ENCODE measurements at regions not wholly inside any gene's neighbourhood (a gene's known extent, or its start where the extent isn't known, plus 50 kb on each side); places are given as distances from the start of the nearest gene placed in this dataset.
A peak's percentile ranks its signal among the peaks of the same experiment; 100 is the strongest.
"Not testable (repeated sequence)": the region's sequence is repeated elsewhere in the genome, so short reads cannot be mapped to it uniquely, and the experiment has no call there.

DNA sequence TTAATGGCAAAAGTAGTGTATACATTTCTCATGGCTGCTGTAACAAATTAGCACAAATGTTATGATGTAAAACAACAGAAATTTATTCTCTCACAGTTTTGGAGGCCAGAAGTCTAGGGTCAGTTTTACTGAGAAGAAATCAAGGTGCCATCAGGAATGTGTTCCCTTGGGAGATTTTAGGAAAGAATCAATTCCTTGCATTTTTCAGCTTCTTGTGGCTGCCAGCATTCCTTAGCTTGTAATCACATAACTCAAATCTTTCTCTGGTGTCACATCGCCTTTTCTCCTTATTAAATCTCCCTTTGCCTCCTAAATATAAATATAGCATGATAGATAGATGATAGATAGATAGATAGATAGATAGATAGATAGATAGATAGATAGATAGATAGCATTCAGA lies 307.0 kb upstream of the REG3G start:
- Histone ChIP-seq H3K9me3 (ENCODE audit: insufficient read depth, low read depth, low read length) (no peaks in the 10 kb centered on the region), H3K27ac (ENCODE audit: low read depth, low read length) (no peak overlapping the region), H3K9ac (ENCODE audit: low read depth, low read length) (no peak overlapping the region), H3K4me3 (ENCODE audit: low read length) (no peak overlapping the region), H3K27me3 (ENCODE audit: insufficient read depth, low read length) (no peaks in the 10 kb centered on the region), H3K36me3 (ENCODE audit: insufficient read depth, low read length) (no peaks in the 10 kb centered on the region), H3K4me1 (ENCODE audit: insufficient read depth, low read length) (no peaks in the 10 kb centered on the region)
- WGBS = 70% methylated on average over 1 of the region's 1 CpG

DNA sequence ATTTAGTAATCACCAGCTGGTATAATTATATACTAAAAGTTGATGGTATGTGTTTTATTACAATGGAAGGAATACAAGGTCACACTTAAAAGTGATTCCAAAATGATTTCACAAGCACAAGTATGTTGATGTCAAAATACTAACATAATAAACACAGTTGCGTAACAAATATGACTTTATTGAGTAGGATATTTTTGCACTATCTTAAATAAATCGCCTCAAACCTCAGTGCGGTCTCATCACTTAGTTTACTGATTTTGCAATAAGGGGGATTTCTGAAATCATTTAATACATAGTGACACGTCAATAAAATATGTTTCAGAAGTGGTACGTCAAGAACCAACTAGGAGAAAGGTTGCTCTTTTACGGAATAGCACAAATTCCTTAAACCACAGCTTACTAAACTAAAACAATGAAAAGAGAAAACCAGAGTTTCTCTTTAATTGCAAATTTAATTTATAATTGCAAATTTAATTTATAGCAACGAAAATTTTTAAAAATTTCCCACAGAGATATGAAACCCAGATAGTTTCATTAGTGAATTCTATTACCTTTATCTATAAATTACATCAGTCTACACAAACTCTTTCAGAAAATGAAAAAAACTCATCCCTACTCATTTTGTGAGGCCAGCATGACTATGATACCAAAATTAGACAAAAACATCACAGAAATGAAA lies 304.0 kb upstream of the REG3G start:
- Histone ChIP-seq H3K4me3 (ENCODE audit: low read length) (no peak overlapping the region), H3K4me1 (ENCODE audit: insufficient read depth, low read length) (no peaks in the 10 kb centered on the region), H3K27ac (ENCODE audit: low read depth, low read length) (no peak overlapping the region), H3K9me3 (ENCODE audit: insufficient read depth, low read depth, low read length) (no peaks in the 10 kb centered on the region), H3K36me3 (ENCODE audit: insufficient read depth, low read length) (no peaks in the 10 kb centered on the region), H3K9ac (ENCODE audit: low read depth, low read length) (no peak overlapping the region), H3K27me3 (ENCODE audit: insufficient read depth, low read length) (no peaks in the 10 kb centered on the region)
- WGBS = 90% methylated on average over 4 of the region's 7 CpGs

DNA sequence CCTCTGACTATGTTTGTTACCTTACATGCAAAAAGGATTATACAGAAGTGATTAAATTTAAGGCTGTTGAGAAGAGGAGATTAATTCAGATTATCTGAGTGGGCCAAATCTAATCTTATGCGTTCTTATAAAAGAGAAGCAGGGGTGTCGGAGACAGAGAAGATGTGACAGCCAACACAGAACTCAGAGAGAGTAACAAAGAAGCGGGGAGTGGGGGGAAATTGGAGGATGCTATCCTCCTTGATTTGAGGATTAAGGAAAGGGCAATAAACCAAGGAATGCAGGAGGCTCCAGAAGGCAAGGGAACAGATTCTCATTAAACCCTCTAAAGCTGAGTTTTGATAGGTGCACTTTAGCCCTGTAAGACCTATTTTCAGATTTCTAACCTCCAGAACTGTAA lies 291.3 kb upstream of the REG3G start:
- Histone ChIP-seq H3K4me1 (ENCODE audit: insufficient read depth, low read length) (no peaks in the 10 kb centered on the region), H3K27ac (ENCODE audit: low read depth, low read length) (no peak overlapping the region), H3K9me3 (ENCODE audit: insufficient read depth, low read depth, low read length) (no peaks in the 10 kb centered on the region), H3K27me3 (ENCODE audit: insufficient read depth, low read length) (no peaks in the 10 kb centered on the region), H3K4me3 (ENCODE audit: low read length) (no peak overlapping the region), H3K36me3 (ENCODE audit: insufficient read depth, low read length) (no peaks in the 10 kb centered on the region), H3K9ac (ENCODE audit: low read depth, low read length) (no peak overlapping the region)
- WGBS = 91% methylated on average over 3 of the region's 3 CpGs

DNA sequence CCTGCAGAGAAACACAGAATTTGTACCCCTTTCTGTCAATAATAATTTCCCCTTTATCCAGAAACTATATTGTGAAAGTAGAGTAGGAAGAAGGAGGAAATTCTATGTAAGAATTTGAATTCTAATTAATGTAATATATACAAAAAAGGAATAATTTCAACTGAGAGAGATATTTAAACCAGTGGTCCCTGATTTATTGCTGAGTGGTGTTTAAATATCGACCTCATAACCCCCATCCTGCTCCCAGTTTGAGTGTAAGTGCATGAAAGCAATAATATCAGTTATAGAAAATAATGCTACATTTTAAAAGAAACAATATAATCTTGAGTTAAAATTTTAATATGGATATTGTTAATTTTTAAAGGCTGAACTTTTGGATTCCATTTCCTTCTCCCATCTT lies 286.2 kb upstream of the REG3G start:
- no CpG with 5 or more reads among the region's 1 CpG for WGBS
- H3K4me1 ChIP-seq (ENCODE audit: insufficient read depth, low read length) = no peaks in the 10 kb centered on the region

DNA sequence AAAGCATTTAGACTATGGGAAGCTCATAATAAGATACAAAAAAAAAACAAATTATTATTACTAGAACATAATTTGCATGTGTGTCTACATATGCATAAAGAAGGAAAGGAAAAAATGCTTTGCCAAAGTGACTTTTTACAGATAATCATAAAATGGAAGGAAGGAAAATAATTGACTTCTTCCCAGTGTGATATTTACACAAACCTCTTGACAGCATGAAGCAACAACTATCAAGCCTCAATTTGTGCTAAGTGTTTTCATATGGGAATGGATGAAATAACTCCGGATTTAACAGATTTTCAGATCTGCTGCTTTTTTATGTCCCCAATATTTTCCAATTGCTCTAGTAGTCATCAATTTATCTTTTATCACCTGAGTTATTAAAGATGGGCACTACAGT lies 275.9 kb upstream of the REG3G start:
- Histone ChIP-seq H3K4me1 (ENCODE audit: insufficient read depth, low read length) (no peaks in the 10 kb centered on the region), H3K9me3 (ENCODE audit: insufficient read depth, low read depth, low read length) (no peaks in the 10 kb centered on the region), H3K27me3 (ENCODE audit: insufficient read depth, low read length) (no peaks in the 10 kb centered on the region), H3K36me3 (ENCODE audit: insufficient read depth, low read length) (no peaks in the 10 kb centered on the region), H3K9ac (ENCODE audit: low read depth, low read length) (no peak overlapping the region), H3K27ac (ENCODE audit: low read depth, low read length) (no peak overlapping the region), H3K4me3 (ENCODE audit: low read length) (no peak overlapping the region)
- WGBS = no CpG with 5 or more reads among the region's 1 CpG

More for the DNA sequence above, 286.2 kb upstream of the REG3G start:
- Histone ChIP-seq H3K4me3 (ENCODE audit: low read length) (no peak overlapping the region), H3K27ac (ENCODE audit: low read depth, low read length) (no peak overlapping the region), H3K9ac (ENCODE audit: low read depth, low read length) (no peak overlapping the region), H3K9me3 (ENCODE audit: insufficient read depth, low read depth, low read length) (no peaks in the 10 kb centered on the region), H3K27me3 (ENCODE audit: insufficient read depth, low read length) (no peaks in the 10 kb centered on the region), H3K36me3 (ENCODE audit: insufficient read depth, low read length) (no peaks in the 10 kb centered on the region)

DNA sequence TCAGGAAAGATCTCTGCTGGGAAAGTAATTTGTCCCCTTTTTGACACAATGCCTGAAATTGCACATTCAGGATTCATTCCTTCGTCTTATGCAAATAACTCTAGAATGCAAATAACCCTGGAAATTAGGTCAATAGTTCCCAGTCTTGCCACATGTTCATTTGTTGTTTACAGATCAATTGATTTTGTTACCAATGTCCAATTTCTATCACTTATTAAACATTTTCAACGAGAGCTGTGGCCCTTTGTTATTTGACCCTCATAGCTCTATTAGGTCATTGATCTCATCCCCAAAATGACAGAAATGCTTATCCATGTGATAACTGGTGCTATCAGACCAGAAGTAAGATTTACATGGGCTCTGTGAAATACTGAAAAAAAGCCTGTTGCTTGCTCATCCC lies 275.3 kb upstream of the REG3G start:
- H3K4me1 ChIP-seq (ENCODE audit: insufficient read depth, low read length) = no peaks in the 10 kb centered on the region
- no peak overlapping the region for H3K27ac ChIP-seq (ENCODE audit: low read depth, low read length)
- no peak overlapping the region for H3K4me3 ChIP-seq (ENCODE audit: low read length)
- H3K9ac ChIP-seq (ENCODE audit: low read depth, low read length) = no peak overlapping the region
- H3K36me3 ChIP-seq (ENCODE audit: insufficient read depth, low read length) = no peaks in the 10 kb centered on the region
- WGBS = 98% methylated on average over 2 of the region's 2 CpGs
- no peaks in the 10 kb centered on the region for H3K9me3 ChIP-seq (ENCODE audit: insufficient read depth, low read depth, low read length)
- no peaks in the 10 kb centered on the region for H3K27me3 ChIP-seq (ENCODE audit: insufficient read depth, low read length)

DNA sequence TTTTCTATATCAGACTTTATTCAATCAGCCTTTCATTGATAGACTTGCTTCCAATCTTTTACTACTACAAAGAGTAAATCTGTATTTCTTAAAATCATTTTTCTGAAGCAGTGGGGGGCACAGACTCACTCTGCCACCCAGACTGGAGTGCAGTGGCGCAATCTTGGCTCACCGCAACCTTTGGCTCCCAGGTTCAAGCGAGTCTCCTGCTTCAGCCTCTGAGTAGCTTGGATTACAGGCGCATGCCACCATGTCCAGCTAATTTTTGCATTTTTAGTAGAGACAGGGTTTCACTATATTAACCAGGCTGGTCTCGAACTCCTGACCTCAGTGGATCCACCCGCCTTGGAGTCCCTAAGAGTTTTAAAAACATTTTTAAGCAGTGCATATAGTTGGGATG lies 270.6 kb upstream of the REG3G start:
- peaks cover 15% of the 10 kb centered on the region for H3K4me1 ChIP-seq (ENCODE audit: insufficient read depth, low read length)
- H3K36me3 ChIP-seq (ENCODE audit: insufficient read depth, low read length) = no peaks in the 10 kb centered on the region
- no peaks in the 10 kb centered on the region for H3K27me3 ChIP-seq (ENCODE audit: insufficient read depth, low read length)
- 95% methylated on average over 6 of the region's 6 CpGs for WGBS
- H3K4me3 ChIP-seq (ENCODE audit: low read length) = no peak overlapping the region
- H3K9me3 ChIP-seq (ENCODE audit: insufficient read depth, low read depth, low read length) = no peaks in the 10 kb centered on the region
- no peak overlapping the region for H3K9ac ChIP-seq (ENCODE audit: low read depth, low read length)
- H3K27ac ChIP-seq (ENCODE audit: low read depth, low read length) = no peak overlapping the region

DNA sequence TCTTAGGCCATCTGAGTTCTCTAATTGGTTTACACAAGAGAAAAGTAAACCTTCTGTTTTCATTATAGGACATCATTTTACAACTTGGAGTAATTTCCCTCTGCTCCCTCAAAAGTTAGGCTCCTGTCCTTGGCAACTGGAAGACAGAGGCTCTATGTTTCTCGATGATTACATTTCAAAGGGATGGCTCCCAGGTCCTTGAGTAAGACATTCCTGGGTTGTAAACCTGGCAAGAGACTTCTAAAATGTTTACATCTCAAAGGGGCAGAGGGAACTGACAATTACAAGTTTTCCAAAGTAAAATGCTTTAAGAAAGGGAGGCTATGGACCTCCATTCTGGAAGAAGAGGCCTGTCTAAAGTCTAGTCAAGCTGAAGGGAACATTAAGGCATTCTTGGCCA lies 268.3 kb upstream of the REG3G start:
- H3K27me3 ChIP-seq (ENCODE audit: insufficient read depth, low read length) = no peaks in the 10 kb centered on the region
- peaks cover 5% of the 10 kb centered on the region; the same call in 1 of the 2 replicates for H3K9me3 ChIP-seq (ENCODE audit: insufficient read depth, low read depth, low read length)
- peaks cover 15% of the 10 kb centered on the region for H3K4me1 ChIP-seq (ENCODE audit: insufficient read depth, low read length)
- no peaks in the 10 kb centered on the region for H3K36me3 ChIP-seq (ENCODE audit: insufficient read depth, low read length)
- WGBS = 62% methylated on average over 1 of the region's 1 CpG
- no peak overlapping the region for H3K27ac ChIP-seq (ENCODE audit: low read depth, low read length)
- H3K9ac ChIP-seq (ENCODE audit: low read depth, low read length) = no peak overlapping the region
- no peak overlapping the region for H3K4me3 ChIP-seq (ENCODE audit: low read length)

DNA sequence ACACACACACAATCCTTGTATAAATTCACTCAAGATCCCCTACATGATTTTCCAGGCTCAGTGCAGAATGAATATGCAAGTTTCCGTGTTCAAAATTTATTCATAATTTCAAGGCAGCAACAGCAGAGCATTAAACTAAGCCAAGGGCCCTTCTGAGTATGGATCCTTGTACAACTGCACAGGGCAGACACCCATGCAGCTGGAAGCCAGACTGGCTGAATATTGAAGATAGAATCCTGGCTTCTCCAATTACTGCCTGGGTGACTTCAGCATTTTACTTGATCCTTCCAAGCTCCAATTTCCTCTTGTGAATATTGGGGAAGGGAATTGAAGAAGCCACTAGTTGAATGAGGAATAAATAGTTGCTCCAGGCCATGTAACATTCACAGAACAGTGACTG lies 267.9 kb upstream of the REG3G start:
- 87% methylated on average over 1 of the region's 1 CpG for WGBS
- H3K36me3 ChIP-seq (ENCODE audit: insufficient read depth, low read length) = no peaks in the 10 kb centered on the region
- H3K27me3 ChIP-seq (ENCODE audit: insufficient read depth, low read length) = no peaks in the 10 kb centered on the region
- no peak overlapping the region for H3K27ac ChIP-seq (ENCODE audit: low read depth, low read length)
- H3K4me1 ChIP-seq (ENCODE audit: insufficient read depth, low read length) = peaks cover 15% of the 10 kb centered on the region
- peaks cover 5% of the 10 kb centered on the region; the same call in 1 of the 2 replicates for H3K9me3 ChIP-seq (ENCODE audit: insufficient read depth, low read depth, low read length)
- H3K4me3 ChIP-seq (ENCODE audit: low read length) = no peak overlapping the region
- no peak overlapping the region for H3K9ac ChIP-seq (ENCODE audit: low read depth, low read length)

DNA sequence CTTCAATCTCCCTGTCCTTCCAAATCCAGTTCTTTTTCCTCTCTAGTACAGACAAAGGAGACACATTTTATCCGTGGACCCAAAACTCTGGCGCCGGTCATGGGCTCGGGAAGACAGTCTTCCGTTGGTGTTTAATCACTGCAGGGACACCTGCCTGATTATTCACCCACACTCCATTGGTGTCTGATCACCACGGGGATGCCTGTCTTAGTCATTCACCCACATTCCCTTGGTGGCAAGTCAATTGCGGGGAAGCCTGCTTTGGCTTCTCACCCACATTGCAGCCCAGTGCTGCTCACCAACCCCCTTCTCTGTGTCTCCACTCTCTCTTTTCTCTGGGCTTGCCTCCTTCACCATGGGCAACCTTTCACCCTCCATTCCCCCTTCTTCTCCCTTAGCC lies 266.7 kb upstream of the REG3G start:
- 93% methylated on average over 7 of the region's 7 CpGs for WGBS
- not testable (repeated sequence) for H3K27ac ChIP-seq (ENCODE audit: low read depth, low read length); H3K27me3 ChIP-seq (ENCODE audit: insufficient read depth, low read length); H3K36me3 ChIP-seq (ENCODE audit: insufficient read depth, low read length); H3K9ac ChIP-seq (ENCODE audit: low read depth, low read length); H3K4me3 ChIP-seq (ENCODE audit: low read length); H3K9me3 ChIP-seq (ENCODE audit: insufficient read depth, low read depth, low read length)
- peaks cover 15% of the 10 kb centered on the region for H3K4me1 ChIP-seq (ENCODE audit: insufficient read depth, low read length)

DNA sequence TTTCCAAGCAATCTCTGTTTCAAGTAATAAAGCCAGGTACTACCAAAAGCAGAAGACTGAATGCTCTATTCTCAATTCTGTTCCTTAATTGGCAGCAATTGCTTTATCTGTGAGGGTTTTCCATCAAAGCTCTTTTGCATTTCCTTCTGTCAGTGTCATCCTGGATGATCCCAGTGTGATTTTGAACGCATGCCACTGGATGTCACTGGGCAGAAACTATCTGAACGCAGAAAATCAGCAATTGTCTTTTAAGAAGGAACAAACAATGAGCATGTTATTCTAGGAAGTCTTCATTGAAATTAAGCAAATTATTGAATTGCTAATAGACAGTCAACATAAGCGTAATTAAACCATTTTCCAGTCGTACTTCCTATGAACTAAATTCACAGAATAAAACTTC lies 259.0 kb upstream of the REG3G start:
- no peaks in the 10 kb centered on the region for H3K27me3 ChIP-seq (ENCODE audit: insufficient read depth, low read length)
- H3K27ac ChIP-seq (ENCODE audit: low read depth, low read length) = no peak overlapping the region
- no peak overlapping the region for H3K9ac ChIP-seq (ENCODE audit: low read depth, low read length)
- peaks cover 25% of the 10 kb centered on the region for H3K4me1 ChIP-seq (ENCODE audit: insufficient read depth, low read length)
- H3K36me3 ChIP-seq (ENCODE audit: insufficient read depth, low read length) = no peaks in the 10 kb centered on the region
- H3K4me3 ChIP-seq (ENCODE audit: low read length) = no peak overlapping the region
- H3K9me3 ChIP-seq (ENCODE audit: insufficient read depth, low read depth, low read length) = no peaks in the 10 kb centered on the region
- WGBS = 85% methylated on average over 3 of the region's 4 CpGs

DNA sequence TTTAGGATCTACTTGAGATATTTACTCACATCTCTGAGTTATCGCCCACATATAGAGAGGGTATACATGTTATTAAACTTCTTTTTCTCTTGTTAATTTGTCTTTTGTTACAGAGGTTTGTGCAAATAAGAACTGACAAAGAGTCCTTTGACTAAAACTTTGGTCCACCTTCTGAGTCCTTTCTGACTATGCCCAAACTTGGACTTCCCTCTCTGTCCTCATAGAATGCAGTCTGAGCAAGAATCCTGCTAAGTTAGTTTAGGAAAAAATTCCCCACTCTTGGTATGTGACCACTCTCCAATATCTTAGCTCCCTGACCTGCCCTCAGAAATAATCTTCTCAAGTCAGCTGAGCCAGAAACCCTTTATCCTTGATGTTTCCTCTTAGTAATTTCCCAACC lies 257.5 kb upstream of the REG3G start:
- H3K9ac ChIP-seq (ENCODE audit: low read depth, low read length) = no peak overlapping the region
- no peaks in the 10 kb centered on the region for H3K9me3 ChIP-seq (ENCODE audit: insufficient read depth, low read depth, low read length)
- no CpG with 5 or more reads among the region's 1 CpG for WGBS
- H3K27me3 ChIP-seq (ENCODE audit: insufficient read depth, low read length) = no peaks in the 10 kb centered on the region
- peaks cover 25% of the 10 kb centered on the region for H3K4me1 ChIP-seq (ENCODE audit: insufficient read depth, low read length)
- H3K4me3 ChIP-seq (ENCODE audit: low read length) = no peak overlapping the region
- H3K36me3 ChIP-seq (ENCODE audit: insufficient read depth, low read length) = no peaks in the 10 kb centered on the region
- H3K27ac ChIP-seq (ENCODE audit: low read depth, low read length) = peak overlapping the region; percentile 45; the same call in 1 of the 2 replicates

All from HUES64 (cell line).